OCI-LY3 (cell line): ENCODE measurements at regions not wholly inside any gene's neighbourhood (a gene's known extent, or its start where the extent isn't known, plus 50 kb on each side); places are given as distances from the start of the nearest gene placed in this dataset.

Source experiments
- CTCF ChIP-seq: fragments of 200-600, 300-600 bp; sonication (generic); IDR thresholded peaks from 2 replicates; pipeline ENCODE4 v1.5.1; 2014; ENCODE audit warnings: antibody characterized with exemption, low read length, low read depth
- EZH2phosphoT487 ChIP-seq: fragments of 200-600 bp; shearing (Covaris generic); IDR thresholded peaks from 2 replicates; pipeline ENCODE4 v1.6.1; 2018; ENCODE audit warnings: antibody characterized with exemption, mixed run types, low read depth

GRCh38 chr5:124043456-124043855, 531.5 kb downstream of the CSNK1G3 start:
- TF ChIP-seq CTCF (no peak), EZH2phosphoT487 (no peak)
